Testis (tissue), 2 donors: ENCODE measurements at regions not wholly inside any gene's neighbourhood (a gene's known extent, or its start where the extent isn't known, plus 50 kb on each side); places are given as distances from the start of the nearest gene placed in this dataset.

Experiments
- POLR2A ChIP-seq: fragments of 450-650 bp; IDR thresholded peaks from one replicate; pipeline ENCODE4 v1.6.1; 2017; ENCODE audit warnings: antibody characterized with exemption, mild to moderate bottlenecking, moderate library complexity
- TF ChIP-seq, protein P1 (sequence below), 3 experiments: fragments of 450-650 bp in 2 of 3; fragments of 200-600 bp in 1 of 3; sonication (generic) in 1 of 3; IDR thresholded peaks; one replicate each; pipeline ENCODE4 v1.5.1; 2016 to 2019; ENCODE audit warnings: antibody characterized with exemption in 3 of 3, mild to moderate bottlenecking in 2 of 3, moderate library complexity in 1 of 3

DNA sequence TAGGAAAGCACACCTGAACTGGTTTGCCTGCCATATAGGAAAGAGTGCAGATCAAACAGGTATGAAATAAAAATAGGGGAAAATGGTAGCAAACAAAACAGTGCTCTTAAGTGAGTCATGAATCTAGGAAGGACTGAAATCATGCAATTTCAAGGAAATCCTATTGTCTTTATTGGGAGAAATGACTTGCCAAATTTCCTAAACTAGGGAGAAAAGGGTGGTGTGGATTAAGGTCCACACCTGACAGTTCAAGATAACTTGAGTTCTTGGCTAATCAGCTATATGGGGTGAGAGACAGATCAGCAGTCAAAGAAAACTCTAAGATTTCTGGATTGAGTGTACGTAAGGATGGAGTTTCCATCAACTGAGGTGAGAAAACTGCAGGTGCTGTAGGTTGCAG lies 101.1 kb downstream of the PRKAB2 start:
- TF ChIP-seq, protein P1, sequence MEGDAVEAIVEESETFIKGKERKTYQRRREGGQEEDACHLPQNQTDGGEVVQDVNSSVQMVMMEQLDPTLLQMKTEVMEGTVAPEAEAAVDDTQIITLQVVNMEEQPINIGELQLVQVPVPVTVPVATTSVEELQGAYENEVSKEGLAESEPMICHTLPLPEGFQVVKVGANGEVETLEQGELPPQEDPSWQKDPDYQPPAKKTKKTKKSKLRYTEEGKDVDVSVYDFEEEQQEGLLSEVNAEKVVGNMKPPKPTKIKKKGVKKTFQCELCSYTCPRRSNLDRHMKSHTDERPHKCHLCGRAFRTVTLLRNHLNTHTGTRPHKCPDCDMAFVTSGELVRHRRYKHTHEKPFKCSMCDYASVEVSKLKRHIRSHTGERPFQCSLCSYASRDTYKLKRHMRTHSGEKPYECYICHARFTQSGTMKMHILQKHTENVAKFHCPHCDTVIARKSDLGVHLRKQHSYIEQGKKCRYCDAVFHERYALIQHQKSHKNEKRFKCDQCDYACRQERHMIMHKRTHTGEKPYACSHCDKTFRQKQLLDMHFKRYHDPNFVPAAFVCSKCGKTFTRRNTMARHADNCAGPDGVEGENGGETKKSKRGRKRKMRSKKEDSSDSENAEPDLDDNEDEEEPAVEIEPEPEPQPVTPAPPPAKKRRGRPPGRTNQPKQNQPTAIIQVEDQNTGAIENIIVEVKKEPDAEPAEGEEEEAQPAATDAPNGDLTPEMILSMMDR (IDR thresholded peaks at IDR 0.05), result no peak
- TF ChIP-seq POLR2A, result no peak
